Right lobe of liver (tissue), 4 donors: ENCODE measurements at regions not wholly inside any gene's neighbourhood (a gene's known extent, or its start where the extent isn't known, plus 50 kb on each side); places are given as distances from the start of the nearest gene placed in this dataset.

Experiments
- CTCF ChIP-seq, 4 donors: fragments of 200-600 bp in 3 of 4; fragments of 450-650 bp in 1 of 4; IDR thresholded peaks; one replicate each; pipeline versions ENCODE4 v1.5.1 to v1.8.0; 2016 to 2022; ENCODE audit warnings: antibody characterized with exemption in 4 of 4, mild to moderate bottlenecking in 2 of 4
- POLR2A ChIP-seq: fragments of 450-650 bp; IDR thresholded peaks from one replicate; pipeline ENCODE4 v1.6.1; 2017; ENCODE audit warnings: antibody characterized with exemption, mild to moderate bottlenecking
- donor health status: DM: no; HTN: no; CAD: no.
- donor health status: DM: no; HTN: no; CAD: no.
- donor health status: DM: no; HTN: yes; CAD: no.

- TF ChIP-seq CTCF (IDR thresholded peaks at IDR 0.05) = no peak
- no peak for TF ChIP-seq POLR2A
Observed at GRCh38 chr20:43383026-43383795, 74.5 kb upstream of the SRSF6 start.
